ENCODE measurements at regions not wholly inside any gene's neighbourhood (a gene's known extent, or its start where the extent isn't known, plus 50 kb on each side); places are given as distances from the start of the nearest gene placed in this dataset.

GRCh38 chr11:82536706-82537105 lies 197.0 kb downstream of the FAM181B start:
- Mint-ChIP-seq H3K9me3 (peaks cover 0 to 2% (median 0%) of the 10 kb centered on the region in 8 donors), H3K4me1 (no peaks in the 10 kb centered on the region), H3K27me3 (peaks cover 0 to 1% of the 10 kb centered on the region in 2 donors), H3K4me3 (no peak overlapping the region), H3K27ac (no peak overlapping the region), H3K36me3 (no peaks in the 10 kb centered on the region)
- intact Hi-C loops (cut with micrococcal nuclease): no loop called here
- POLR2A ChIA-PET (ENCODE audit: partially characterized antibody): no interaction called here
- Histone ChIP-seq H3K9me3 (ENCODE audit: control insufficient read depth in 1 of 2, low read length in 2 of 2) (no peaks in the 10 kb centered on the region), H3K27ac (ENCODE audit: low read depth, low read length) (no peak overlapping the region), H3K27me3 (ENCODE audit: insufficient read depth, low read length) (no peaks in the 10 kb centered on the region), H3K36me3 (ENCODE audit: insufficient read depth, low read length) (no peaks in the 10 kb centered on the region), H3K4me1 (ENCODE audit: insufficient read depth, low read length) (no peaks in the 10 kb centered on the region), H3K4me3 (ENCODE audit: low read length in 2 of 2) (no peak overlapping the region)
- CTCF ChIA-PET (ENCODE audit: partially characterized antibody): no interaction called here
- DNase-seq: no peak

DNA sequence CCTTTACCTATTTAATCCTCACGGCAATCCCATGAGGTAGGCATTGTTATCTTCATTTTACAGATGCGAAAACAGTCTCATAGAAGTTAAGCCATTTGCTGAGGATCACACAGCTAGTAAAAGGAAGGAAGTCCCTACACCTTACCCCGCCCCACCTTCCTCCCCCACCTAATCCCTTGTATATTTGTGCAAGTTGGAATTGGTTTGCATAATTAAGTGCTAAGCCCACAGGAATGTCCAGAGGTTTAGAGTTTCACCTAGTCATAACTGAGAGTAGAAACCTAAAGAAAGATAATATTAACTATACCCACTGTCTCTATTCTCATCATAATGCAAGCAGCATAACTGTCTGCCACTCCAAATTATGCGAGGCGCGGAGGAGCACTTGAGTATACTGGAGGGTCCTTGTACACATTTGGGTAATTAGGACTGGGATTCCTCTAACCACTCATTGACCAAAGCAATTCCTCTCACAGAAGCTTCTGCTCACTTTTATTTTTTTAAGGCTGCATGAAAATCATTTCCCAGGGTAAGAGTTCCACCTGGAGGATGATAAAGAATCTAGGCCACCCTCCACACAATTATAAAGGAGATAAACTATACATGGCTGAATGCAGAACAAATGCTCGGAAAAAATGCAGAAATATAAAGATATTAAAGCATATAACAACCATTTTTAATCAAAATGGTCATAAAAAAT lies 199.9 kb downstream of the FAM181B start:
- ChIA-PET CTCF (ENCODE audit: partially characterized antibody) (no interaction called here), POLR2A (ENCODE audit: partially characterized antibody) (no interaction called here)
- H3K27ac Mint-ChIP-seq: no peak overlapping the region
- intact Hi-C loops (cut with micrococcal nuclease): no loop called here
- H3K4me3 Mint-ChIP-seq: no peak overlapping the region
- no peak for DNase-seq
- no peaks in the 10 kb centered on the region for H3K36me3 Mint-ChIP-seq
- peaks cover 0 to 4% (median 0%) of the 10 kb centered on the region in 8 donors for H3K9me3 Mint-ChIP-seq
- no peaks in the 10 kb centered on the region for H3K4me1 Mint-ChIP-seq
- Histone ChIP-seq H3K36me3 (ENCODE audit: insufficient read depth, low read length) (no peaks in the 10 kb centered on the region), H3K27me3 (ENCODE audit: insufficient read depth, low read length) (no peaks in the 10 kb centered on the region), H3K9me3 (ENCODE audit: control insufficient read depth in 1 of 2, low read length in 2 of 2) (no peaks in the 10 kb centered on the region), H3K4me3 (ENCODE audit: low read length in 2 of 2) (no peak overlapping the region), H3K27ac (ENCODE audit: low read depth, low read length) (no peak overlapping the region), H3K4me1 (ENCODE audit: insufficient read depth, low read length) (no peaks in the 10 kb centered on the region)
- H3K27me3 Mint-ChIP-seq: peaks cover 0 to 2% of the 10 kb centered on the region in 2 donors

- intact Hi-C loops (cut with micrococcal nuclease): no loop called here
- H3K27ac ChIP-seq (ENCODE audit: low read depth, low read length): no peak overlapping the region
- no peaks in the 10 kb centered on the region for H3K9me3 ChIP-seq (ENCODE audit: control insufficient read depth in 1 of 2, low read length in 2 of 2)
- no peaks in the 10 kb centered on the region for H3K36me3 ChIP-seq (ENCODE audit: insufficient read depth, low read length)
- no peak for DNase-seq
- peaks cover 0 to 5% (median 1%) of the 10 kb centered on the region in 8 donors for H3K9me3 Mint-ChIP-seq
- ChIA-PET CTCF (ENCODE audit: partially characterized antibody) (no interaction called here), POLR2A (ENCODE audit: partially characterized antibody) (no interaction called here)
- no peaks in the 10 kb centered on the region for H3K4me1 ChIP-seq (ENCODE audit: insufficient read depth, low read length)
- H3K27me3 ChIP-seq (ENCODE audit: insufficient read depth, low read length): no peaks in the 10 kb centered on the region
- H3K4me3 ChIP-seq (ENCODE audit: low read length in 2 of 2): no peak overlapping the region
- peaks cover 0 to 2% of the 10 kb centered on the region in 2 donors for H3K27me3 Mint-ChIP-seq
- H3K4me1 Mint-ChIP-seq: no peaks in the 10 kb centered on the region
- no peaks in the 10 kb centered on the region for H3K36me3 Mint-ChIP-seq
- H3K4me3 Mint-ChIP-seq: no peak overlapping the region
- H3K27ac Mint-ChIP-seq: no peak overlapping the region
Observed at GRCh38 chr11:82529936-82530335, 203.7 kb downstream of the FAM181B start.

DNA sequence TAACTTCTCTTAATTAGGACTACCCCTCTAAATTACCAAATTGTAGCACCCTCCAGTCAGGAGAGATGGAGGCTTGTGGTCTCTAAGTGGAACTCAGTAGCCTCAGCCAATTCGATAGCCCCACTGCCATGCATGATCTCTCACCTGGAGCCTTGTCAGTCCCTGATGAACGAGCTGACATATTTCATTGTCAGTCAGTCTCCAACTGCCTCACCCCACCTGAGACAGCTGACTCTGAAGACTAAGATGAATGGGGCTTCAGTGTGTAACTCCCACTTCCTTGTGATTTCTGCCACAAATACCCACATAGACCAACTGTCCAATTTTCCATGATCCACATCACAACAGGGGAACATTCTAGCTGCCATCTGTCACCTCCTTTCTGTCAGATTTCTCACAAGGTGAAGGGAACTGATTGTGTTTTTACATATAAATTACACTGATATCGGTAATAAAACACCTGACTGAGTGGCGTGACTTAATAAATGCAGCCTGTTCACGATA lies 206.5 kb downstream of the FAM181B start:
- POLR2A ChIA-PET (ENCODE audit: partially characterized antibody): no interaction called here
- Mint-ChIP-seq H3K9me3 (peaks cover 0 to 5% (median 1%) of the 10 kb centered on the region in 8 donors), H3K4me1 (no peaks in the 10 kb centered on the region), H3K27me3 (peaks cover 1 to 2% of the 10 kb centered on the region in 2 donors), H3K27ac (no peak overlapping the region), H3K36me3 (no peaks in the 10 kb centered on the region), H3K4me3 (no peak overlapping the region)
- H3K27ac ChIP-seq (ENCODE audit: low read depth, low read length): no peak overlapping the region
- H3K9me3 ChIP-seq (ENCODE audit: control insufficient read depth in 1 of 2, low read length in 2 of 2): no peaks in the 10 kb centered on the region
- no peak overlapping the region for H3K4me3 ChIP-seq (ENCODE audit: low read length in 2 of 2)
- intact Hi-C loops (cut with micrococcal nuclease): no loop called here
- H3K4me1 ChIP-seq (ENCODE audit: insufficient read depth, low read length): no peaks in the 10 kb centered on the region
- H3K27me3 ChIP-seq (ENCODE audit: insufficient read depth, low read length): no peaks in the 10 kb centered on the region
- CTCF ChIA-PET (ENCODE audit: partially characterized antibody): no interaction called here
- H3K36me3 ChIP-seq (ENCODE audit: insufficient read depth, low read length): no peaks in the 10 kb centered on the region
- DNase-seq: no peak

GRCh38 chr11:82523141-82523540 lies 210.5 kb downstream of the FAM181B start:
- Mint-ChIP-seq H3K36me3 (no peaks in the 10 kb centered on the region), H3K9me3 (peaks cover 0 to 14% (median 4%) of the 10 kb centered on the region in 8 donors), H3K4me3 (no peak overlapping the region), H3K4me1 (no peaks in the 10 kb centered on the region), H3K27ac (no peak overlapping the region), H3K27me3 (peaks cover 0 to 1% of the 10 kb centered on the region in 2 donors)
- H3K4me3 ChIP-seq (ENCODE audit: low read length in 2 of 2): no peak overlapping the region
- no peaks in the 10 kb centered on the region for H3K4me1 ChIP-seq (ENCODE audit: insufficient read depth, low read length)
- H3K27ac ChIP-seq (ENCODE audit: low read depth, low read length): no peak overlapping the region
- H3K27me3 ChIP-seq (ENCODE audit: insufficient read depth, low read length): no peaks in the 10 kb centered on the region
- intact Hi-C loops (cut with micrococcal nuclease): no loop called here
- ChIA-PET CTCF (ENCODE audit: partially characterized antibody) (no interaction called here), POLR2A (ENCODE audit: partially characterized antibody) (no interaction called here)
- H3K9me3 ChIP-seq (ENCODE audit: control insufficient read depth in 1 of 2, low read length in 2 of 2): no peaks in the 10 kb centered on the region
- no peaks in the 10 kb centered on the region for H3K36me3 ChIP-seq (ENCODE audit: insufficient read depth, low read length)
- DNase-seq: no peak

DNA sequence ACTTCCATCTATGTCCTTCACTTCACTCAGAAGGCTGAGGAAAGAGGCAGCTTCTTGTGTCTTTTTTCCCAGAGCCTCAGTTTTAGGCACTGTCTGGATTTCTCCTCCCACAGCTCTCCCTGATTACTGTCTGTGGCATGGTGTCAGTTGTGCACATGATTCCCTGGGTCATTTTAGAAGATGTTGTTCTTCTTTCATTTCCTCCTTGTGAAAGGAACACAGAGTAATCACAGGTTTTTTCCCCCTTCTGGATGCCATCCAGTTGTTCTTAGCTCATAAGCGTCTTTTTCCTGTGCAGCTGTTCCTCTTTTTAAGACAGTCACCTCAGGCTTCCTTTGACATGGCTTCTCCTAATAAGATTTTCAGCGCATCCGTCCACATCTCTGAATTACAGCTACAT lies 212.2 kb downstream of the FAM181B start:
- no peaks in the 10 kb centered on the region for H3K9me3 ChIP-seq (ENCODE audit: control insufficient read depth in 1 of 2, low read length in 2 of 2)
- no peak overlapping the region for H3K4me3 Mint-ChIP-seq
- H3K27me3 ChIP-seq (ENCODE audit: insufficient read depth, low read length): no peaks in the 10 kb centered on the region
- ChIA-PET POLR2A (ENCODE audit: partially characterized antibody) (no interaction called here), CTCF (ENCODE audit: partially characterized antibody) (no interaction called here)
- H3K36me3 Mint-ChIP-seq: no peaks in the 10 kb centered on the region
- H3K4me1 Mint-ChIP-seq: no peaks in the 10 kb centered on the region
- peaks cover 0 to 13% (median 4%) of the 10 kb centered on the region in 8 donors for H3K9me3 Mint-ChIP-seq
- H3K27ac Mint-ChIP-seq: no peak overlapping the region
- no peaks in the 10 kb centered on the region for H3K4me1 ChIP-seq (ENCODE audit: insufficient read depth, low read length)
- H3K27me3 Mint-ChIP-seq: peaks cover 0 to 1% of the 10 kb centered on the region in 2 donors
- no peak overlapping the region for H3K4me3 ChIP-seq (ENCODE audit: low read length in 2 of 2)
- H3K27ac ChIP-seq (ENCODE audit: low read depth, low read length): no peak overlapping the region
- intact Hi-C loops (cut with micrococcal nuclease): no loop called here
- H3K36me3 ChIP-seq (ENCODE audit: insufficient read depth, low read length): no peaks in the 10 kb centered on the region
- DNase-seq: no peak

GRCh38 chr11:82507288-82507687 lies 226.4 kb downstream of the FAM181B start:
- CTCF ChIA-PET (ENCODE audit: partially characterized antibody): no interaction called here
- H3K4me3 Mint-ChIP-seq: no peak overlapping the region
- H3K9me3 Mint-ChIP-seq: peaks cover 0 to 5% (median 2%) of the 10 kb centered on the region in 8 donors
- Histone ChIP-seq H3K27ac (ENCODE audit: low read depth, low read length) (no peak overlapping the region), H3K9me3 (ENCODE audit: control insufficient read depth in 1 of 2, low read length in 2 of 2) (no peaks in the 10 kb centered on the region), H3K27me3 (ENCODE audit: insufficient read depth, low read length) (no peaks in the 10 kb centered on the region), H3K4me3 (ENCODE audit: low read length in 2 of 2) (no peak overlapping the region), H3K36me3 (ENCODE audit: insufficient read depth, low read length) (no peaks in the 10 kb centered on the region), H3K4me1 (ENCODE audit: insufficient read depth, low read length) (no peaks in the 10 kb centered on the region)
- no peaks in the 10 kb centered on the region for H3K27me3 Mint-ChIP-seq
- POLR2A ChIA-PET (ENCODE audit: partially characterized antibody): no interaction called here
- H3K36me3 Mint-ChIP-seq: no peaks in the 10 kb centered on the region
- intact Hi-C loops (cut with micrococcal nuclease): no loop called here
- H3K4me1 Mint-ChIP-seq: no peaks in the 10 kb centered on the region
- no peak for DNase-seq
- H3K27ac Mint-ChIP-seq: no peak overlapping the region

All from CD4-positive, alpha-beta memory T cell (primary cell).